HG03175 (cell line): ENCODE measurements at regions not wholly inside any gene's neighbourhood (a gene's known extent, or its start where the extent isn't known, plus 50 kb on each side); places are given as distances from the start of the nearest gene placed in this dataset.

Experiments used
- ATAC-seq: cut with Tn5 transposase; IDR thresholded peaks from one replicate; pipeline ENCODE4 v1.9.1; 2021; ENCODE audit warnings: mild to moderate bottlenecking, moderate library complexity; ENCODE audit not compliant: unreplicated experiment

DNA sequence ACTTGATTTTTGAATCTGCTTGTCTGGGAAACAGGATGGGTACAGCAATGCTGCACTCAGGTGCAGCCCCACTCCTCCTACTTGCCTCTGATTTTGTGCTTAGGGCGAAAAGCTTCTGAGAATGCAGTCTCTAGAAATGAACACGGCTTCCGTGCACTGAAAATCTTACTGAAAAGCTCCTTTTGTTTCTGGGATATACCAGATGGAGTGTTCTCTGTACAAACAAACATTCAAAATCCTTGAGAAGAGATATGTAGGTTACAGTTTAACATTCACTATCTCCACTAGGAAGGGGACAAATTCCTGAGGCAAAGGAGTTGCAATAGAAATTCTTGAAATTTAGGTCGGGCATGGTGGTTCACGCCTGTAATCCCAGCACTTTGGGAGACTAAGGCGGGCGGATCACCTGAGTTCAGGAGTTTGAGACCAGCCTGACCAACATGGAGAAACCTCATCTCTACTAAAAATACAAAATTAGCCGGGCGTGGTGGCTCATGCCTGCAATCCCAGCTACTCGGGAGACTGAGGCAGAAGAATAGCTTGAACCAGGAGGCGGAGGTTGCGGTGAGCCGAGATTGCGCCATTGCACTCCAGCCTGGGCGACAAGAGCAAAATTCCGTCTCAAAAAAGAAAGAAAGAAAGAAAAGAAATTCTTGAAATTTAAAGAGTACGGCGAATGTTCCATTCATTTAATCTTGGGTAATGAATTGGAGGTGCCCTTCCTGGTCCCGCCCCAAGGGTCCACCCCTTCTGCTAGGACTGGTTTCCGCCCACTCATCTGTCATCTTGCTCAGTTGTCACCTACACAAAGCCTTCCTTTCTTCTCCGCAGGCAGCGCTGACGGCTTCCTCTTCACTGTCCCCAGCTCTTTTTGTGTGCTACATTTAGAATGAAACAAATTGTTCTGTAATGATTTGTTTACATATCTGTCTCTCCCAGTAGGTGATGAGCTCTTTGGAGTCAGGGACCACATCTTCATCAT, 92.4 kb downstream of the SOCS6 start:
- no peak for ATAC-seq
